ENCODE measurements at regions not wholly inside any gene's neighbourhood (a gene's known extent, or its start where the extent isn't known, plus 50 kb on each side); places are given as distances from the start of the nearest gene placed in this dataset.

DNA sequence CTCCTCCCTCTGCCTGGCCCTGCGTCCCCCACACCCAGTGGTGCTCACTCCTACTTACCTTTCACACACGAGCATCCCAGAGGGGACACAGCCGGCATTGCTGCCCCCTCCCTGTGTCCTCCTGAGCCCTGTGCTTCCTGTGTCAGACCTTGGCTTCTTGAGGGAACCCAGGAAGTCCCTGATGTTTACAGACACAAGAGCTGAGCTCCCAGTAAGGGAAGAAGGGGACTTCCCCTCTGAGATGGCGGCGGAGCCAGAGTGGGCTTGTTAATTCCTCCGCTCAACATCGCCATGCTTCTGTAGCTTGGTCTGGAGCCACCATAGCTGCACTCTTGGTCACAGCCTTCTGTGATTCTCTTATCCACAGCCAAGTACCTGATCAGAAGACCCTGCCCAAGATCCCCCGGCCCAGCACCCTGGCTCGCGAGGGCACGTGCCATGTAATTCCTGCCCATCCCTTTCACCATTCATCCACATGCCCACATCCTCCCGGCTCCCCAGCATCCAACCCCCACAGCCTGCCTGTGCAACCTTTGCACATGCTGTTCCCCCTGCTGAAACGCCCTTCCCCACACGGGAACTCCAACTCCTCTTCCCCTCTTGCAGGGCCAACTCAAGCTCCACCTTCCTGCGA is 127.4 kb upstream of the FOXF1 start:
- ChIA-PET SMC1A (ENCODE audit: uncharacterized antibody, unreplicated experiment) (no interaction called here), CTCF (no interaction called here), RAD21 (ENCODE audit: unreplicated experiment) (no interaction called here), POLR2A (no interaction called here)
- H3K4me3 ChIP-seq: no peak overlapping the region
- H3K27ac ChIP-seq (ENCODE audit: control insufficient read depth, insufficient read depth): no peak overlapping the region
- ATAC-seq: no peak
- no peaks in the 10 kb centered on the region for H3K36me3 ChIP-seq (ENCODE audit: control insufficient read depth in 2 of 2, insufficient read depth in 2 of 2, low read length in 1 of 2)
- no TSS peak for BruUV-seq (replicated peaks)
- TF ChIP-seq GABPA (IDR thresholded peaks at IDR 0.05; ENCODE audit: low read depth) (no peak), BMI1 (IDR thresholded peaks at IDR 0.05; ENCODE audit: borderline replicate concordance) (no peak), KAT2A (conservative IDR thresholded peaks at IDR 0.05; ENCODE audit: control insufficient read depth, low read depth, low read length) (no peak), IRF4 (IDR thresholded peaks at IDR 0.05; ENCODE audit: low read depth, low read length) (no peak), EZH2 (IDR thresholded peaks at IDR 0.05; ENCODE audit: borderline replicate concordance, control insufficient read depth, low read depth, low read length) (no peak), BHLHE40 (IDR thresholded peaks at IDR 0.05; ENCODE audit: borderline replicate concordance in 1 of 2, low read depth in 2 of 2, low read length in 1 of 2) (no peak), POLR2A (IDR thresholded peaks at IDR 0.05; ENCODE audit: low read depth, low read length) (no peak), SIX5 (IDR thresholded peaks at IDR 0.05; ENCODE audit: low read depth, low read length, severe bottlenecking) (no peak)
- TF ChIP-seq, protein P1, sequence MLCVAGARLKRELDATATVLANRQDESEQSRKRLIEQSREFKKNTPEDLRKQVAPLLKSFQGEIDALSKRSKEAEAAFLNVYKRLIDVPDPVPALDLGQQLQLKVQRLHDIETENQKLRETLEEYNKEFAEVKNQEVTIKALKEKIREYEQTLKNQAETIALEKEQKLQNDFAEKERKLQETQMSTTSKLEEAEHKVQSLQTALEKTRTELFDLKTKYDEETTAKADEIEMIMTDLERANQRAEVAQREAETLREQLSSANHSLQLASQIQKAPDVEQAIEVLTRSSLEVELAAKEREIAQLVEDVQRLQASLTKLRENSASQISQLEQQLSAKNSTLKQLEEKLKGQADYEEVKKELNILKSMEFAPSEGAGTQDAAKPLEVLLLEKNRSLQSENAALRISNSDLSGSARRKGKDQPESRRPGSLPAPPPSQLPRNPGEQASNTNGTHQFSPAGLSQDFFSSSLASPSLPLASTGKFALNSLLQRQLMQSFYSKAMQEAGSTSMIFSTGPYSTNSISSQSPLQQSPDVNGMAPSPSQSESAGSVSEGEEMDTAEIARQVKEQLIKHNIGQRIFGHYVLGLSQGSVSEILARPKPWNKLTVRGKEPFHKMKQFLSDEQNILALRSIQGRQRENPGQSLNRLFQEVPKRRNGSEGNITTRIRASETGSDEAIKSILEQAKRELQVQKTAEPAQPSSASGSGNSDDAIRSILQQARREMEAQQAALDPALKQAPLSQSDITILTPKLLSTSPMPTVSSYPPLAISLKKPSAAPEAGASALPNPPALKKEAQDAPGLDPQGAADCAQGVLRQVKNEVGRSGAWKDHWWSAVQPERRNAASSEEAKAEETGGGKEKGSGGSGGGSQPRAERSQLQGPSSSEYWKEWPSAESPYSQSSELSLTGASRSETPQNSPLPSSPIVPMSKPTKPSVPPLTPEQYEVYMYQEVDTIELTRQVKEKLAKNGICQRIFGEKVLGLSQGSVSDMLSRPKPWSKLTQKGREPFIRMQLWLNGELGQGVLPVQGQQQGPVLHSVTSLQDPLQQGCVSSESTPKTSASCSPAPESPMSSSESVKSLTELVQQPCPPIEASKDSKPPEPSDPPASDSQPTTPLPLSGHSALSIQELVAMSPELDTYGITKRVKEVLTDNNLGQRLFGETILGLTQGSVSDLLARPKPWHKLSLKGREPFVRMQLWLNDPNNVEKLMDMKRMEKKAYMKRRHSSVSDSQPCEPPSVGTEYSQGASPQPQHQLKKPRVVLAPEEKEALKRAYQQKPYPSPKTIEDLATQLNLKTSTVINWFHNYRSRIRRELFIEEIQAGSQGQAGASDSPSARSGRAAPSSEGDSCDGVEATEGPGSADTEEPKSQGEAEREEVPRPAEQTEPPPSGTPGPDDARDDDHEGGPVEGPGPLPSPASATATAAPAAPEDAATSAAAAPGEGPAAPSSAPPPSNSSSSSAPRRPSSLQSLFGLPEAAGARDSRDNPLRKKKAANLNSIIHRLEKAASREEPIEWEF (IDR thresholded peaks at IDR 0.05; ENCODE audit: insufficient replicate concordance, low read depth, low read length): no peak
- TF ChIP-seq, protein P2, sequence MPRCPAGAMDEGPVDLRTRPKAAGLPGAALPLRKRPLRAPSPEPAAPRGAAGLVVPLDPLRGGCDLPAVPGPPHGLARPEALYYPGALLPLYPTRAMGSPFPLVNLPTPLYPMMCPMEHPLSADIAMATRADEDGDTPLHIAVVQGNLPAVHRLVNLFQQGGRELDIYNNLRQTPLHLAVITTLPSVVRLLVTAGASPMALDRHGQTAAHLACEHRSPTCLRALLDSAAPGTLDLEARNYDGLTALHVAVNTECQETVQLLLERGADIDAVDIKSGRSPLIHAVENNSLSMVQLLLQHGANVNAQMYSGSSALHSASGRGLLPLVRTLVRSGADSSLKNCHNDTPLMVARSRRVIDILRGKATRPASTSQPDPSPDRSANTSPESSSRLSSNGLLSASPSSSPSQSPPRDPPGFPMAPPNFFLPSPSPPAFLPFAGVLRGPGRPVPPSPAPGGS (IDR thresholded peaks at IDR 0.05; ENCODE audit: borderline replicate concordance, insufficient read depth, low read depth, low read length, poor library complexity, severe bottlenecking): no peak
- TF ChIP-seq, protein P3, sequence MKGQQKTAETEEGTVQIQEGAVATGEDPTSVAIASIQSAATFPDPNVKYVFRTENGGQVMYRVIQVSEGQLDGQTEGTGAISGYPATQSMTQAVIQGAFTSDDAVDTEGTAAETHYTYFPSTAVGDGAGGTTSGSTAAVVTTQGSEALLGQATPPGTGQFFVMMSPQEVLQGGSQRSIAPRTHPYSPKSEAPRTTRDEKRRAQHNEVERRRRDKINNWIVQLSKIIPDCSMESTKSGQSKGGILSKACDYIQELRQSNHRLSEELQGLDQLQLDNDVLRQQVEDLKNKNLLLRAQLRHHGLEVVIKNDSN (IDR thresholded peaks at IDR 0.05; ENCODE audit: borderline replicate concordance, extremely low read length, insufficient read depth, low read depth, low read length): no peak
- TF ChIP-seq, protein P4, sequence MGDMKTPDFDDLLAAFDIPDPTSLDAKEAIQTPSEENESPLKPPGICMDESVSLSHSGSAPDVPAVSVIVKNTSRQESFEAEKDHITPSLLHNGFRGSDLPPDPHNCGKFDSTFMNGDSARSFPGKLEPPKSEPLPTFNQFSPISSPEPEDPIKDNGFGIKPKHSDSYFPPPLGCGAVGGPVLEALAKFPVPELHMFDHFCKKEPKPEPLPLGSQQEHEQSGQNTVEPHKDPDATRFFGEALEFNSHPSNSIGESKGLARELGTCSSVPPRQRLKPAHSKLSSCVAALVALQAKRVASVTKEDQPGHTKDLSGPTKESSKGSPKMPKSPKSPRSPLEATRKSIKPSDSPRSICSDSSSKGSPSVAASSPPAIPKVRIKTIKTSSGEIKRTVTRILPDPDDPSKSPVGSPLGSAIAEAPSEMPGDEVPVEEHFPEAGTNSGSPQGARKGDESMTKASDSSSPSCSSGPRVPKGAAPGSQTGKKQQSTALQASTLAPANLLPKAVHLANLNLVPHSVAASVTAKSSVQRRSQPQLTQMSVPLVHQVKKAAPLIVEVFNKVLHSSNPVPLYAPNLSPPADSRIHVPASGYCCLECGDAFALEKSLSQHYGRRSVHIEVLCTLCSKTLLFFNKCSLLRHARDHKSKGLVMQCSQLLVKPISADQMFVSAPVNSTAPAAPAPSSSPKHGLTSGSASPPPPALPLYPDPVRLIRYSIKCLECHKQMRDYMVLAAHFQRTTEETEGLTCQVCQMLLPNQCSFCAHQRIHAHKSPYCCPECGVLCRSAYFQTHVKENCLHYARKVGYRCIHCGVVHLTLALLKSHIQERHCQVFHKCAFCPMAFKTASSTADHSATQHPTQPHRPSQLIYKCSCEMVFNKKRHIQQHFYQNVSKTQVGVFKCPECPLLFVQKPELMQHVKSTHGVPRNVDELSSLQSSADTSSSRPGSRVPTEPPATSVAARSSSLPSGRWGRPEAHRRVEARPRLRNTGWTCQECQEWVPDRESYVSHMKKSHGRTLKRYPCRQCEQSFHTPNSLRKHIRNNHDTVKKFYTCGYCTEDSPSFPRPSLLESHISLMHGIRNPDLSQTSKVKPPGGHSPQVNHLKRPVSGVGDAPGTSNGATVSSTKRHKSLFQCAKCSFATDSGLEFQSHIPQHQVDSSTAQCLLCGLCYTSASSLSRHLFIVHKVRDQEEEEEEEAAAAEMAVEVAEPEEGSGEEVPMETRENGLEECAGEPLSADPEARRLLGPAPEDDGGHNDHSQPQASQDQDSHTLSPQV (IDR thresholded peaks at IDR 0.05): no peak
- no peak for FAIRE-seq
- 56% methylated on average over 14 of the region's 15 CpGs for whole genome bisulfite sequencing (ENCODE audit: insufficient coverage, insufficient replicate concordance, low lambda C conversion rate, missing lambda C conversion rate)
- H3K9ac ChIP-seq (ENCODE audit: control insufficient read depth, insufficient read depth, low read length): no peak overlapping the region
- H3K27me3 ChIP-seq (replicated peaks in 1 of 2; ENCODE audit: control insufficient read depth in 2 of 2, insufficient read depth in 2 of 2, low read length in 1 of 2): peaks cover 0 to 3% of the 10 kb centered on the region in 2 experiments; a peak in 3 of 4 replicates
- no peaks in the 10 kb centered on the region for H4K20me1 ChIP-seq (ENCODE audit: control insufficient read depth, insufficient read depth)
- in situ Hi-C loops (cut with MboI): no loop called here
- no peak overlapping the region for H2AFZ ChIP-seq (ENCODE audit: control insufficient read depth, low read depth, low read length)
- H3K9me3 ChIP-seq (replicated peaks; ENCODE audit: control insufficient read depth, insufficient read depth, low read length): no peaks in the 10 kb centered on the region
- intact Hi-C loops (cut with micrococcal nuclease; ENCODE audit: unreplicated experiment): no loop called here
- H3K4me1 ChIP-seq (ENCODE audit: control insufficient read depth, insufficient read depth, low read length): no peaks in the 10 kb centered on the region
- no peak for DNase-seq (ENCODE audit: low read depth, low spot score)
- H3K4me2 ChIP-seq (ENCODE audit: control insufficient read depth, insufficient read depth): no peak overlapping the region
- no peaks in the 10 kb centered on the region for H3K79me2 ChIP-seq (ENCODE audit: control insufficient read depth, insufficient read depth, low read length)

Data from GM12878 (cell line).